GM18517 (cell line): ENCODE measurements at regions not wholly inside any gene's neighbourhood (a gene's known extent, or its start where the extent isn't known, plus 50 kb on each side); places are given as distances from the start of the nearest gene placed in this dataset.

Experiments
- ATAC-seq: cut with Tn5 transposase; IDR thresholded peaks from one replicate; pipeline ENCODE4 v1.9.1; 2021; ENCODE audit warnings: mild to moderate bottlenecking, moderate library complexity; ENCODE audit not compliant: unreplicated experiment

GRCh38 chr2:163281717-163282116, 443.1 kb upstream of the KCNH7 start:
- ATAC-seq, result no peak

- no peak for ATAC-seq
Observed at GRCh38 chr2:163269374-163270021, 430.9 kb upstream of the KCNH7 start.

DNA sequence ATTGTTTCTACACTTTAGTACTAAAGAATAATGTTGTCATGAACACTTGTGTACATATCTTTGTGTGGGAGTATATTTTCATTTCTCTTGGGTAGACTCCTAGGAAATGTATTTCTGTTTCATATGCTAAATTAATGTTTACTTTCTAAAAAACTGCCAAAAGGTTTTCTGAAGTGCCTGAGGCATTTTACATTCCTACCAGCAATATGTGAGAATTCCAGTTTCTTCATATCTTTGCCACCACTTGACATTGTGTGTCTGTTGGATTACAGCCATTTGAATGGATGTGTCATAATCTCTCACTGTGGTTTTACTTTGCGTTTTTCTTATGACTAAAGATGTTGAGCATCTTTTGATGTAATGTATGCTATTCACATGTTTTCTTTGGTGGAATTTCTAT, 428.2 kb upstream of the KCNH7 start:
- no peak for ATAC-seq

- no peak for ATAC-seq
Observed at GRCh38 chr2:163265562-163265961, 427.0 kb upstream of the KCNH7 start.

GRCh38 chr2:163264341-163264740, 425.8 kb upstream of the KCNH7 start:
- no peak for ATAC-seq

DNA sequence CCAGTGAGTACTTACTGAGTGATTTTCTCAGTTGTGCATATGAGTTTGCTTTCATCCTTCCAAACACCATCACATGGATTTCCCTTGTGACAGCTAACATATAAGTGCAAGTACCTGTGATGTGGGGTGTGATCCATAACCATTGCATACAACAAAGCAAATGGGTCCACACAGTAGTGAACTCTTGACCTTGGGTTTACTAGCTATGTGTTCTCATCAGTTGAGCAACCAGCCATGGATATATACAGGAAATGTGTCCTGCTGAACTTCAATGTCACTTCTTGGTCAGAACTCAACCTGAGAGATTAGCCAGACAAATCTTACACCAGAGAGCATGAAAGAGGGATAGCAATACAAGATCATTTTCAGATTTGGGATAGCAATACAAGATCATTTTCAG, 420.9 kb upstream of the KCNH7 start:
- ATAC-seq, result no peak

GRCh38 chr2:163255086-163255485, 416.5 kb upstream of the KCNH7 start:
- ATAC-seq, result no peak

GRCh38 chr2:163253621-163254285, 415.2 kb upstream of the KCNH7 start:
- no peak for ATAC-seq

GRCh38 chr2:163252199-163252598, 413.6 kb upstream of the KCNH7 start:
- no peak for ATAC-seq

GRCh38 chr2:163248376-163249253, 410.0 kb upstream of the KCNH7 start:
- no peak for ATAC-seq

GRCh38 chr2:163247847-163248220, 409.3 kb upstream of the KCNH7 start:
- ATAC-seq, result no peak

DNA sequence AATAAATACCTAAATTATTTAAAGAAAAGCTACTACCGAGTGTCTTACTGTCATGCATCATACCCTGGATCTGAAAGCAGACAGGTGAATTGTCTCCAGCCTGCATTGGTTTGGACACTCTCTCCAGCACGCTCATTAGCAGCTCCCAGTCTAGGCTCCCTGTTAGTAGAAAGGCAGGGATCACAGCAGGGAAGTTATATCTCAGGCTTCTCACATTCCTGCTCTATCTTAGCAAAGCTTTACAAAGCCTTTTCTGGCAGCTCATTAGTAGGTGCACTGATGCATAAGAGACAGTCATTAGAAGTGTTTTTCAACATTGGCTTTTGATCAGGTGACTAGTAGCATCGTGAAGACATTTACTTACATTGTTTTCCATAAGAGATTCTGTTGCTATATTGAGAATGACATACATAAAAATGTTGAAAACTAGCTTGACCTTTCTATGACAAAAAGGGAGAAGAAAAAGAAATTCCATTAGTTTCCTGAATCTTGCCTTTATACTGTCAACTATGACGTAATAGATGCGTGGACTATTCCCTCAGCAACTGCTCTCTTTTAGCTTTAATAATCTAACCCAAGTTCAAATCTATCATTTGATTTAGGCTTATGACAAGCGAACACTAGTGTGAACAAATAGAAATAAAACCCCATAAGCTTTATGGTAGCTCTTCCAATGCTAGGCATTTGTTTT, 408.7 kb upstream of the KCNH7 start:
- no peak for ATAC-seq

DNA sequence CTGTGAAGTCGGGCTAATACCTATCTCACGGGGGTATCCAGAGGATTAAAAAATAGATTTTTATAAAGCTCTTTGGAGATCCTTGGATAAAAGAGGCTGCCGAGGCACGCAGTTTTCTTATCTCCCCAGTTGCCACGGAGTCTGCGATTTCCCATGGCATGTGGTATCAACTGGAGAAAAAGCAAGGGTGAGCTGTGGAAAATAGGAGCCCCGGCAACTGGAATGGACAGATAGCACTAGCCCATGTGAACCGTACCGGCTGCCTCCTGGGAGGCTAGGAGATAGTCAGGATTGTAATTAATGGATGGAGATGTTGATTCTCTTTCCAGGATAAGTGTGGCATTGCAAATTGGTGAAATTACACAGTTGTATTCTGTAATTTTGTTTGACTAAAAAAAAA, 407.6 kb upstream of the KCNH7 start:
- ATAC-seq, result no peak

DNA sequence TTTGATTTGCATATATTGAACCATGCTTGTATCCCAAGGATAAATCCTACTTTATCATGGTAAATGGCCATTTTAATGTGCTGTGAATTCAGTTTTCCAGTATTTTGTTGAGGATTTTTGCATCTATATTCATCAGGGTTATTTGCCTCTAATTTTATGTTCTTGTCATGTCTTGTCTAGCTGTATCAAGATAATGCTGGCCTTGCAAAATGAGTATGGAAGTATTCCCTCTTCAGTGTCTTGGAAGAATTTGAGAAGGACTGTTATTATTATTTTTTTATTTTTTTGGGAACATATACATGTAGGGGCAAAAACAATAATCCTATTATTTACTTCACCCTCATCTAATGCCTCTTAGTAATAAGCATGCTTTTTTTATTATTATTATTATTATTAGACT, 398.0 kb upstream of the KCNH7 start:
- ATAC-seq, result no peak

DNA sequence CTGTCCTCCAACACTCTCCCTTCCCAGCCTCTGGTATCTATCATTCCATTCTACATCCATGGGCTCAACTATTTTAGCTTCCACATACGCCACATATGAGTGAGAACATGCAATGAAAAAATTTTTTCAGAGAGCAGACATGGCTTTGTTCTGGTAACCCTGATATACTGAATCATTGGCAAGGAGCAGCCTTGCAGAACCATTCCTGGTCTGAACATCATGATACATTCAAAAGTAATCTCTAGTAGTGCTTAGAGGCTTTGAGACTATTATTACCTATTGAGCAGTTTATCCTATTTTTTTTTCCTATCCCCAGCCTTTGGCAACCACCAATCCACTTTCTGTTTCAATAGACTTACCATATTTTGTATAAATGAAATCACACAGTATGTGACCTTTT, 393.1 kb upstream of the KCNH7 start:
- ATAC-seq, result no peak

- no peak for ATAC-seq
Observed at GRCh38 chr2:163213661-163214081, 375.1 kb upstream of the KCNH7 start.

GRCh38 chr2:163210430-163210918, 371.9 kb upstream of the KCNH7 start:
- no peak for ATAC-seq

- no peak for ATAC-seq
Observed at GRCh38 chr2:163207693-163208370, 369.3 kb upstream of the KCNH7 start.

- no peak for ATAC-seq
Observed at GRCh38 chr2:163205589-163206254, 367.2 kb upstream of the KCNH7 start.

DNA sequence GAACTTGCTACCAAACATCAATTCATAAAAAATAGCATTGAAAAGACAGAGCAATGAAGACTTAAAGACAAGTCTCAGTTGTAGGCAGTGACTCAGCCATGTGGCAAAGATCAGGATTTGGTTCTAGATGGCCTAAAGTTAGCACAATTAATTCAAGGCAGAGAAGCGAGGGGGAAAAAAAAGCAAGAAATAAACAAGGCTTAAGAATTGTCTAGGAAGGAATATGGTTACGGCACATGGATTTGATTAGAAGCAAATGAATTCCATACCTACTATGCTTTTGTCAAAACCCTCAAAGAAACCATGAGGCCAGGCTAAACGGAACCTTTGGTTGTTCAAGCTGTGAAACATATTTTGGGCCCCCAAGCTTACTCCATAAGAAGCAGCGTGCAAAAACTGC, 362.2 kb upstream of the KCNH7 start:
- no peak for ATAC-seq
